ENCODE measurements at regions not wholly inside any gene's neighbourhood (a gene's known extent, or its start where the extent isn't known, plus 50 kb on each side); places are given as distances from the start of the nearest gene placed in this dataset. TPM values are rescaled to one million over a fixed set of nuclear protein-coding genes. Genes with fewer than 3 reads are reported as not detected.

- Mint-ChIP-seq H3K27me3 (no peaks in the 10 kb centered on the region), H3K36me3 (no peaks in the 10 kb centered on the region), H3K4me1 (no peaks in the 10 kb centered on the region), H3K4me3 (no peak overlapping the region), H3K9me3 (ENCODE audit: low read depth) (no peaks in the 10 kb centered on the region), H3K27ac (no peak overlapping the region)
- ATAC-seq, result no peak
- no peak for DNase-seq
- CTCF ChIA-PET, result no interaction called here
These were observed 1472.0 kb downstream of the FAM133A start for GRCh38 chrX:95145848-95146490.

GRCh38 chrX:95152810-95153209, 1478.8 kb downstream of the FAM133A start:
- peaks cover 2% of the 10 kb centered on the region for H3K9me3 Mint-ChIP-seq (ENCODE audit: low read depth)
- H3K4me1 Mint-ChIP-seq, result no peaks in the 10 kb centered on the region
- no peak overlapping the region for H3K27ac Mint-ChIP-seq
- no peaks in the 10 kb centered on the region for H3K36me3 Mint-ChIP-seq
- H3K4me3 Mint-ChIP-seq, result no peak overlapping the region
- CTCF ChIA-PET, result no interaction called here
- ATAC-seq (no peak), DNase-seq (no peak)
- H3K27me3 Mint-ChIP-seq, result no peaks in the 10 kb centered on the region

GRCh38 chrX:95156566-95156965, 1482.6 kb downstream of the FAM133A start:
- no peak overlapping the region for H3K27ac Mint-ChIP-seq
- CTCF ChIA-PET, result no interaction called here
- no peak overlapping the region for H3K4me3 Mint-ChIP-seq
- H3K36me3 Mint-ChIP-seq, result no peaks in the 10 kb centered on the region
- H3K4me1 Mint-ChIP-seq, result no peaks in the 10 kb centered on the region
- peaks cover 2% of the 10 kb centered on the region for H3K9me3 Mint-ChIP-seq (ENCODE audit: low read depth)
- no peak for ATAC-seq
- no peaks in the 10 kb centered on the region for H3K27me3 Mint-ChIP-seq
- no peak for DNase-seq

Small RNA genes in the stretch of these regions (microRNA-seq; reads per million reads assigned to microRNA genes)
- not detected for gene MIR548M

Measured in activated CD8-positive, alpha-beta memory T cell treated with anti-CD3 and anti-CD28 coated beads, Interleukin-2, amount 10 ng/mL, durations not matched to agents 7 days and 5 days (primary cell).